ENCODE measurements at regions not wholly inside any gene's neighbourhood (a gene's known extent, or its start where the extent isn't known, plus 50 kb on each side); places are given as distances from the start of the nearest gene placed in this dataset.

DNA sequence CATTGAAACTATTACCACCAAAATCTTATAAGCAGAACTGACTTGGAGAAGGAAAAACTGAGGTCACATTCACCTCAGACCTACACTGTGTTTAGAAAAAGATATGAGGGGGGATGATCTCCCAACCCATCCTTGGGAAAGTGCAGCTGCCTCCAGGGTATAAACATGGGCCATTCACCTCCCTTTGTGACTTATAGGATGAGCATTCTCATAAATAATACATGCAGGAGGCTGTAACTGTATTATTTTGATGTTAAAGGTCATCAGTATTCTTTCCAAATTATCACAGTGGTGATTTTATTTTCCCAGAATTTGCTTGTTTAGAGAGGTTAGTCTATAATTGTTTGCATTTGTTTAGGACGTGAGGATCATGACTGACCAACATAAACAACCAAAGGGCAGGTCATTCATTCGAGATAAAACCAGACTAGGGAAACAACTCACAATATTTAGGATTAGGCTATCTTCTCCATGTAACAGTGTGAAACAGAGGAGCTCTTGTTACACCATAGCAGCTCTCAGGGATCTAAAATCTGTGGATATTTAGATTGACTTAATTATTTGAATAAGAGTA is 109.2 kb upstream of the NR5A2 start:
- TF ChIP-seq, protein P1, sequence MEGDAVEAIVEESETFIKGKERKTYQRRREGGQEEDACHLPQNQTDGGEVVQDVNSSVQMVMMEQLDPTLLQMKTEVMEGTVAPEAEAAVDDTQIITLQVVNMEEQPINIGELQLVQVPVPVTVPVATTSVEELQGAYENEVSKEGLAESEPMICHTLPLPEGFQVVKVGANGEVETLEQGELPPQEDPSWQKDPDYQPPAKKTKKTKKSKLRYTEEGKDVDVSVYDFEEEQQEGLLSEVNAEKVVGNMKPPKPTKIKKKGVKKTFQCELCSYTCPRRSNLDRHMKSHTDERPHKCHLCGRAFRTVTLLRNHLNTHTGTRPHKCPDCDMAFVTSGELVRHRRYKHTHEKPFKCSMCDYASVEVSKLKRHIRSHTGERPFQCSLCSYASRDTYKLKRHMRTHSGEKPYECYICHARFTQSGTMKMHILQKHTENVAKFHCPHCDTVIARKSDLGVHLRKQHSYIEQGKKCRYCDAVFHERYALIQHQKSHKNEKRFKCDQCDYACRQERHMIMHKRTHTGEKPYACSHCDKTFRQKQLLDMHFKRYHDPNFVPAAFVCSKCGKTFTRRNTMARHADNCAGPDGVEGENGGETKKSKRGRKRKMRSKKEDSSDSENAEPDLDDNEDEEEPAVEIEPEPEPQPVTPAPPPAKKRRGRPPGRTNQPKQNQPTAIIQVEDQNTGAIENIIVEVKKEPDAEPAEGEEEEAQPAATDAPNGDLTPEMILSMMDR (conservative IDR thresholded peaks at IDR 0.05 in 1 of 2, IDR thresholded peaks at IDR 0.05 in 1 of 2; ENCODE audit: extremely low read depth in 1 of 2, insufficient read depth in 1 of 2, low read depth in 1 of 2, low read length in 2 of 2): no peak
- TF ChIP-seq EZH2 (IDR thresholded peaks at IDR 0.05; ENCODE audit: borderline replicate concordance, low read length): no peak
